Lower lobe of right lung (tissue), 2 donors: ENCODE measurements at regions not wholly inside any gene's neighbourhood (a gene's known extent, or its start where the extent isn't known, plus 50 kb on each side); places are given as distances from the start of the nearest gene placed in this dataset.

Experiments used
- ATAC-seq, 2 donors: fragments of 200-7000 bp; cut with Tn5 transposase; one replicate each; pipeline ENCODE4 v1.9.1; 2020 to 2022; ENCODE audit warnings: mild to moderate bottlenecking in 2 of 2, moderate library complexity in 2 of 2
- DNase-seq: peaks from one replicate; pipeline ENCODE4 v3.0.0-alpha.2; 2020
- H3K27ac ChIP-seq: fragments of 200-600 bp; one replicate; pipeline ENCODE4 v1.8.0; 2022
- H3K27me3 ChIP-seq: fragments of 200-600 bp; one replicate; pipeline ENCODE4 v1.8.0; 2022; ENCODE audit warnings: low read depth
- H3K36me3 ChIP-seq: fragments of 200-600 bp; one replicate; pipeline ENCODE4 v1.8.0; 2022; ENCODE audit warnings: mild to moderate bottlenecking
- H3K4me1 ChIP-seq: fragments of 200-600 bp; one replicate; pipeline ENCODE4 v1.8.0; 2022
- H3K4me3 ChIP-seq: fragments of 200-600 bp; one replicate; pipeline ENCODE4 v1.8.0; 2022; ENCODE audit warnings: mild to moderate bottlenecking
- H3K9me3 ChIP-seq: fragments of 200-600 bp; one replicate; pipeline ENCODE4 v1.8.0; 2022
- CTCF ChIP-seq: fragments of 200-600 bp; IDR thresholded peaks from one replicate; pipeline ENCODE4 v1.8.0; 2022; ENCODE audit warnings: antibody characterized with exemption, mild to moderate bottlenecking
- intact Hi-C: fragments of 100-400 bp; cut with DNase I; formaldehyde crosslinking; loops from one replicate; pipeline ENCODE4 v1.11.0; 2022
- donor health status: DM: no; HTN: yes; CAD: no; lungs with severe emphysema.

- TF ChIP-seq CTCF, result no peak
- no peak for ATAC-seq
- H3K27ac ChIP-seq, result no peak overlapping the region
- H3K4me1 ChIP-seq, result no peaks in the 10 kb centered on the region
- intact Hi-C loops, result no loop called here
- H3K27me3 ChIP-seq, result no peaks in the 10 kb centered on the region
- DNase-seq, result no peak
- no peak overlapping the region for H3K4me3 ChIP-seq
- H3K36me3 ChIP-seq, result no peaks in the 10 kb centered on the region
- no peaks in the 10 kb centered on the region for H3K9me3 ChIP-seq
These were observed 89.3 kb upstream of the RAP1B start for GRCh38 chr12:68521321-68521839.

GRCh38 chr12:68521848-68522502 is 88.7 kb upstream of the RAP1B start:
- DNase-seq, result no peak
- intact Hi-C loops, result no loop called here
- H3K9me3 ChIP-seq, result no peaks in the 10 kb centered on the region
- no peak for TF ChIP-seq CTCF
- ATAC-seq, result no peak
- no peak overlapping the region for H3K4me3 ChIP-seq
- H3K4me1 ChIP-seq, result no peaks in the 10 kb centered on the region
- no peaks in the 10 kb centered on the region for H3K36me3 ChIP-seq
- no peaks in the 10 kb centered on the region for H3K27me3 ChIP-seq
- no peak overlapping the region for H3K27ac ChIP-seq

GRCh38 chr12:68529466-68529865 is 81.2 kb upstream of the RAP1B start:
- H3K4me3 ChIP-seq, result no peak overlapping the region
- intact Hi-C loops, result no loop called here
- no peaks in the 10 kb centered on the region for H3K27me3 ChIP-seq
- no peak for TF ChIP-seq CTCF
- H3K9me3 ChIP-seq, result no peaks in the 10 kb centered on the region
- H3K4me1 ChIP-seq, result no peaks in the 10 kb centered on the region
- no peaks in the 10 kb centered on the region for H3K36me3 ChIP-seq
- ATAC-seq (no peak), DNase-seq (no peak)
- no peak overlapping the region for H3K27ac ChIP-seq

GRCh38 chr12:68529869-68530268 is 80.8 kb upstream of the RAP1B start:
- TF ChIP-seq CTCF, result no peak
- intact Hi-C loops, result no loop called here

GRCh38 chr12:68530299-68530698 is 80.4 kb upstream of the RAP1B start:
- Histone ChIP-seq H3K27me3 (no peaks in the 10 kb centered on the region), H3K4me1 (no peaks in the 10 kb centered on the region), H3K9me3 (no peaks in the 10 kb centered on the region), H3K4me3 (no peak overlapping the region), H3K36me3 (no peaks in the 10 kb centered on the region), H3K27ac (no peak overlapping the region)
- ATAC-seq (no peak), DNase-seq (no peak)
- intact Hi-C loops, result no loop called here
- no peak for TF ChIP-seq CTCF

More at GRCh38 chr12:68529869-68530268, 80.8 kb upstream of the RAP1B start:
- no peaks in the 10 kb centered on the region for H3K9me3 ChIP-seq
- H3K27me3 ChIP-seq, result no peaks in the 10 kb centered on the region
- no peaks in the 10 kb centered on the region for H3K4me1 ChIP-seq
- H3K36me3 ChIP-seq, result no peaks in the 10 kb centered on the region
- ATAC-seq (no peak), DNase-seq (no peak)
- H3K4me3 ChIP-seq, result no peak overlapping the region
- H3K27ac ChIP-seq, result no peak overlapping the region
